Caco-2 (cell line): ENCODE measurements at regions not wholly inside any gene's neighbourhood (a gene's known extent, or its start where the extent isn't known, plus 50 kb on each side); places are given as distances from the start of the nearest gene placed in this dataset.

Experiments
- BruUV-seq: library from RNA; stranded (reverse); fragments of 400-500 nt; replicated peaks from 2 replicates; lab custom pipeline; 2021; lab: Mats Ljungman, UMichigan
- CTCF ChIA-PET: fragments of 300-600 bp; sonication (Branson Sonifier 250); formaldehyde crosslinking; loops from one replicate; lab custom pipeline; 2022; ENCODE audit warnings: antibody characterized with exemption; lab: Charles Lee
- POLR2A ChIA-PET: fragments of 300-600 bp; sonication (Branson Sonifier 250); formaldehyde crosslinking; loops from one replicate; lab custom pipeline; 2022; ENCODE audit warnings: antibody characterized with exemption; lab: Charles Lee
- DNase-seq, 2 experiments: peaks; one replicate each; pipeline versions ENCODE4 v3.0.0 to v3.0.0-alpha.2; 2020 to 2022
- H3K27me3 ChIP-seq: replicated peaks from 2 replicates; pipeline ENCODE4 v1.6.0; 2011; ENCODE audit warnings: low read length; ENCODE audit not compliant: control insufficient read depth, insufficient read depth
- H3K36me3 ChIP-seq: 2 replicates; pipeline ENCODE4 v1.5.1; 2011; ENCODE audit warnings: low read length; ENCODE audit not compliant: control insufficient read depth, insufficient read depth
- H3K4me1 ChIP-seq: fragments of 250-450 bp; sonication (Bioruptor Pico); 2 replicates; pipeline ENCODE4 v1.5.1; 2020; ENCODE audit warnings: mild to moderate bottlenecking
- H3K4me3 ChIP-seq: 2 replicates; pipeline ENCODE4 v1.5.1; 2011; ENCODE audit warnings: low read depth, mild to moderate bottlenecking, control low read depth, low read length
- H3K9me3 ChIP-seq: fragments of 250-450 bp; sonication (Bioruptor Pico); 2 replicates; pipeline ENCODE4 v1.5.1; 2020; ENCODE audit warnings: mild to moderate bottlenecking, moderate library complexity
- H3K27ac Mint-ChIP-seq: one replicate; pipeline ENCODE4 v1.8.0; 2022; ENCODE audit warnings: mixed read lengths; ENCODE audit not compliant: unreplicated experiment
- H3K27me3 Mint-ChIP-seq: one replicate; pipeline ENCODE4 v1.8.0; 2022; ENCODE audit warnings: mixed read lengths; ENCODE audit not compliant: insufficient read depth, unreplicated experiment
- H3K36me3 Mint-ChIP-seq: one replicate; pipeline ENCODE4 v1.8.0; 2022; ENCODE audit warnings: mild to moderate bottlenecking, mixed read lengths; ENCODE audit not compliant: insufficient read depth, unreplicated experiment
- H3K4me1 Mint-ChIP-seq: one replicate; pipeline ENCODE4 v1.8.0; 2022; ENCODE audit warnings: low read depth, mixed read lengths; ENCODE audit not compliant: unreplicated experiment
- H3K4me3 Mint-ChIP-seq: one replicate; pipeline ENCODE4 v1.8.0; 2022; ENCODE audit warnings: mild to moderate bottlenecking, moderate library complexity, mixed read lengths; ENCODE audit not compliant: unreplicated experiment
- H3K9me3 Mint-ChIP-seq: one replicate; pipeline ENCODE4 v1.8.0; 2022; ENCODE audit warnings: mixed read lengths; ENCODE audit not compliant: unreplicated experiment
- intact Hi-C: fragments of 100-400 bp; cut with micrococcal nuclease; formaldehyde crosslinking; loops from one replicate; pipeline ENCODE4 v1.10.0; 2022; ENCODE audit not compliant: unreplicated experiment
- TF ChIP-seq, protein P1 (sequence below), 2 experiments: fragments of 200-600 bp in 1 of 2; IDR thresholded peaks; 1 replicate in 1 of 2; 2 replicates in 1 of 2; pipeline versions ENCODE4 v1.5.1 to v1.8.0; 2011 to 2022; ENCODE audit warnings: antibody characterized with exemption in 1 of 2, control low read depth in 1 of 2, inconsistent platforms in 1 of 2, low read depth in 1 of 2, low read length in 1 of 2, mild to moderate bottlenecking in 1 of 2, moderate library complexity in 1 of 2; ENCODE audit not compliant: insufficient read depth in 1 of 2, severe bottlenecking in 1 of 2, unreplicated experiment in 1 of 2

DNA sequence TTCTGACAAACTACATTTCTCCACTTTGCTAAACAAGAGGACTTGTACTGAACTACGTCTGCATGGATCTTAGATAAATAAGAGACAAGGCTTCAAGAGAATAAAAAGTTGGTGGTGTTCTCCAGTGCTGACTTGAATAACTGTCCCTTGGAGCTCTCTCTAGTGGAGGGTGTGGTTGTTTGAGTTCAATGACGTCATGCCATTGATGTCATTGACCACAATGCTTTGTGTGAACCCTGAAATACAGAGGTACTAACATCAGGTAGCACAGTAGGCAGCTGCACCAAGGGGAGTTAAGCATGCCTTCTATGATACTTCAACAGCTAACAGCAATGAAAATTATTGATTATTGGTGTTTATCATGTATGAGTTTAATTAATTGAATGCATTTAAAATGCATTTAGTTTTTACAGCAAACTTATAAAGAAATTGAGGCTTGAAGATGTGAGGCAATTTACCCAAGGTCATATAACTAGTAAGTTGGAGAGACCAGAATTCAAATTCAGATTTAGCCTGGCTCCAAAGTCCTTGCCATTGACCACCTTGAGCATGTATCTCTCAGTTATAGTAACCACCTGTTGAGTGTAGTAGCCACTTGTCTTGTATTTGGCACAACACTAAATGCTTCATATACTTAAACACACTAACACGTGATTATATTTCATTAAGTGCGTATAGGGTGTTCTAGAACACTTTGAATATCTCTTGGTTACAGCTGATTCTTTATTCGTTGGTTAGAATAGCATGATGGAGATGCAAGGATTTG is 126.0 kb upstream of the ANKRD28 start:
- Histone ChIP-seq H3K4me3 (no peak overlapping the region), H3K27me3 (no peaks in the 10 kb centered on the region), H3K36me3 (no peaks in the 10 kb centered on the region), H3K4me1 (no peaks in the 10 kb centered on the region), H3K9me3 (no peaks in the 10 kb centered on the region)
- BruUV-seq, result no TSS peak
- POLR2A ChIA-PET, result no interaction called here
- no peak overlapping the region for H3K4me3 Mint-ChIP-seq
- H3K36me3 Mint-ChIP-seq, result no peaks in the 10 kb centered on the region
- CTCF ChIA-PET, result no interaction called here
- H3K27me3 Mint-ChIP-seq, result peaks cover 5% of the 10 kb centered on the region
- DNase-seq, result no peak
- no peak overlapping the region for H3K27ac Mint-ChIP-seq
- intact Hi-C loops, result no loop called here
- no peaks in the 10 kb centered on the region for H3K9me3 Mint-ChIP-seq
- TF ChIP-seq, protein P1, sequence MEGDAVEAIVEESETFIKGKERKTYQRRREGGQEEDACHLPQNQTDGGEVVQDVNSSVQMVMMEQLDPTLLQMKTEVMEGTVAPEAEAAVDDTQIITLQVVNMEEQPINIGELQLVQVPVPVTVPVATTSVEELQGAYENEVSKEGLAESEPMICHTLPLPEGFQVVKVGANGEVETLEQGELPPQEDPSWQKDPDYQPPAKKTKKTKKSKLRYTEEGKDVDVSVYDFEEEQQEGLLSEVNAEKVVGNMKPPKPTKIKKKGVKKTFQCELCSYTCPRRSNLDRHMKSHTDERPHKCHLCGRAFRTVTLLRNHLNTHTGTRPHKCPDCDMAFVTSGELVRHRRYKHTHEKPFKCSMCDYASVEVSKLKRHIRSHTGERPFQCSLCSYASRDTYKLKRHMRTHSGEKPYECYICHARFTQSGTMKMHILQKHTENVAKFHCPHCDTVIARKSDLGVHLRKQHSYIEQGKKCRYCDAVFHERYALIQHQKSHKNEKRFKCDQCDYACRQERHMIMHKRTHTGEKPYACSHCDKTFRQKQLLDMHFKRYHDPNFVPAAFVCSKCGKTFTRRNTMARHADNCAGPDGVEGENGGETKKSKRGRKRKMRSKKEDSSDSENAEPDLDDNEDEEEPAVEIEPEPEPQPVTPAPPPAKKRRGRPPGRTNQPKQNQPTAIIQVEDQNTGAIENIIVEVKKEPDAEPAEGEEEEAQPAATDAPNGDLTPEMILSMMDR (IDR thresholded peaks at IDR 0.05; ENCODE audit: insufficient read depth in 1 of 2, low read depth in 1 of 2, low read length in 1 of 2, severe bottlenecking in 1 of 2, unreplicated experiment in 1 of 2), result no peak
- H3K4me1 Mint-ChIP-seq, result no peaks in the 10 kb centered on the region

GRCh38 chr3:15924914-15925313 is 127.1 kb upstream of the ANKRD28 start:
- CTCF ChIA-PET, result no interaction called here
- TF ChIP-seq, protein P1 (IDR thresholded peaks at IDR 0.05; ENCODE audit: insufficient read depth in 1 of 2, low read depth in 1 of 2, low read length in 1 of 2, severe bottlenecking in 1 of 2, unreplicated experiment in 1 of 2), result no peak
- Mint-ChIP-seq H3K36me3 (no peaks in the 10 kb centered on the region), H3K4me1 (no peaks in the 10 kb centered on the region), H3K9me3 (no peaks in the 10 kb centered on the region), H3K27ac (no peak overlapping the region), H3K4me3 (no peak overlapping the region), H3K27me3 (peaks cover 3% of the 10 kb centered on the region)
- no peak for DNase-seq
- POLR2A ChIA-PET, result no interaction called here
- no TSS peak for BruUV-seq
- H3K4me1 ChIP-seq, result no peaks in the 10 kb centered on the region
- H3K27me3 ChIP-seq, result no peaks in the 10 kb centered on the region
- intact Hi-C loops, result no loop called here
- H3K36me3 ChIP-seq, result no peaks in the 10 kb centered on the region
- no peaks in the 10 kb centered on the region for H3K9me3 ChIP-seq
- no peak overlapping the region for H3K4me3 ChIP-seq

DNA sequence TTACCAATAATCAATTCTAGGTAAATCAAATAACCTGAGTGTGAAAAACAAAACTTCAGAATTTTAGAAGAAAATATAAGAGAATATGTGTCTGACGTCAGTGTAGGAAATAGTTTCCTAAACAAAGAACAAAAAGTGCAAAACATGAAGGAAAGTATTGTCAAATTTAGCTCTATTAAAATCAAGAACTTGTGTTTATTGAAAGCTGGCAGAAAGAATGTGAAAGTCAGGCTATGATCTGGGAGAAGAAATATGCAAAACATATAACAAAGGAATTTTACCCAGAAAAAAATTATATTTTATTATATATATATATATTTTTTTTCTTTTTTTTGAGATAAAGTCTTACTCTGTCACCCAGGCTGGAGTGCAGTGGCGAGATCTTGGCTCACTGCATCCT is 129.1 kb upstream of the ANKRD28 start:
- no TSS peak for BruUV-seq
- Histone ChIP-seq H3K27me3 (no peaks in the 10 kb centered on the region), H3K4me1 (no peaks in the 10 kb centered on the region), H3K9me3 (no peaks in the 10 kb centered on the region), H3K36me3 (no peaks in the 10 kb centered on the region), H3K4me3 (no peak overlapping the region)
- H3K27ac Mint-ChIP-seq, result no peak overlapping the region
- ChIA-PET CTCF (no interaction called here), POLR2A (no interaction called here)
- no peak for DNase-seq
- intact Hi-C loops, result no loop called here
- no peaks in the 10 kb centered on the region for H3K4me1 Mint-ChIP-seq
- TF ChIP-seq, protein P1 (IDR thresholded peaks at IDR 0.05; ENCODE audit: insufficient read depth in 1 of 2, low read depth in 1 of 2, low read length in 1 of 2, severe bottlenecking in 1 of 2, unreplicated experiment in 1 of 2), result no peak
- no peaks in the 10 kb centered on the region for H3K9me3 Mint-ChIP-seq
- peaks cover 3% of the 10 kb centered on the region for H3K27me3 Mint-ChIP-seq
- no peaks in the 10 kb centered on the region for H3K36me3 Mint-ChIP-seq
- H3K4me3 Mint-ChIP-seq, result no peak overlapping the region
